SK-N-SH treated with all-trans-retinoic acid at 6 μM for 48 hours (cell line): ENCODE measurements at regions not wholly inside any gene's neighbourhood (a gene's known extent, or its start where the extent isn't known, plus 50 kb on each side); places are given as distances from the start of the nearest gene placed in this dataset.

Source experiments
- ATAC-seq: fragments of 200-7000 bp; cut with Tn5 transposase; 3 replicates; pipeline ENCODE4 v1.9.1; 2020; ENCODE audit warnings: mild to moderate bottlenecking, moderate library complexity
- ARNTL ChIP-seq: fragments of 450-650 bp; formaldehyde crosslinking; IDR thresholded peaks from 2 replicates; pipeline ENCODE4 v1.5.0; 2020; ENCODE audit warnings: low read depth, mild to moderate bottlenecking, moderate library complexity, borderline replicate concordance
- BACH2 ChIP-seq: fragments of 250-450 bp; sonication (Bioruptor Pico); IDR thresholded peaks from 2 replicates; pipeline ENCODE4 v1.9.0; 2021; ENCODE audit warnings: mild to moderate bottlenecking, borderline replicate concordance
- CSRNP3 ChIP-seq: fragments of 250-450 bp; sonication (Bioruptor Pico); IDR thresholded peaks from 2 replicates; pipeline ENCODE4 v1.5.1; 2021; ENCODE audit warnings: mild to moderate bottlenecking, moderate library complexity
- ESRRG ChIP-seq: fragments of 250-450 bp; sonication (Bioruptor Pico); IDR thresholded peaks from 2 replicates; pipeline ENCODE4 v1.6.1; 2021; ENCODE audit warnings: mild to moderate bottlenecking
- GLIS3 ChIP-seq: fragments of 250-450 bp; sonication (Bioruptor Pico); IDR thresholded peaks from 2 replicates; pipeline ENCODE4 v1.5.0; 2020; ENCODE audit warnings: mild to moderate bottlenecking, moderate library complexity
- OSR1 ChIP-seq: fragments of 250-450 bp; sonication (Bioruptor Pico); IDR thresholded peaks from 2 replicates; pipeline ENCODE4 v1.8.0; 2022; ENCODE audit warnings: moderate library complexity, mild to moderate bottlenecking, inconsistent platforms
- PATZ1 ChIP-seq: fragments of 250-450 bp; sonication (Bioruptor Pico); IDR thresholded peaks from 2 replicates; pipeline ENCODE4 v1.8.0; 2020; ENCODE audit warnings: mild to moderate bottlenecking, moderate library complexity, borderline replicate concordance
- PPARA ChIP-seq: fragments of 250-450 bp; sonication (Bioruptor Pico); IDR thresholded peaks from 2 replicates; pipeline ENCODE4 v1.5.0; 2020; ENCODE audit warnings: mild to moderate bottlenecking, borderline replicate concordance
- RARB ChIP-seq: fragments of 250-450 bp; sonication (Bioruptor Pico); IDR thresholded peaks from 2 replicates; pipeline ENCODE4 v1.8.0; 2021; ENCODE audit warnings: mild to moderate bottlenecking, moderate library complexity
- SNAI2 ChIP-seq: fragments of 250-450 bp; sonication (Bioruptor Pico); IDR thresholded peaks from 2 replicates; pipeline ENCODE4 v1.5.0; 2020; ENCODE audit warnings: mild to moderate bottlenecking, moderate library complexity
- TCF4 ChIP-seq: fragments of 250-450 bp; sonication (Bioruptor Pico); IDR thresholded peaks from 2 replicates; pipeline ENCODE4 v1.8.0; 2021; ENCODE audit warnings: mild to moderate bottlenecking, moderate library complexity, borderline replicate concordance
- TOX ChIP-seq: fragments of 250-450 bp; sonication (Bioruptor Pico); IDR thresholded peaks from 2 replicates; pipeline ENCODE4 v1.8.0; 2021; ENCODE audit warnings: mild to moderate bottlenecking, moderate library complexity, borderline replicate concordance
- ZC3H10 ChIP-seq: fragments of 250-450 bp; sonication (Bioruptor Pico); IDR thresholded peaks from 2 replicates; pipeline ENCODE4 v1.5.1; 2021; ENCODE audit warnings: mild to moderate bottlenecking, moderate library complexity
- ZFP3 ChIP-seq: fragments of 250-450 bp; sonication (Bioruptor Pico); IDR thresholded peaks from 2 replicates; pipeline ENCODE4 v1.5.0; 2020; ENCODE audit warnings: mild to moderate bottlenecking, moderate library complexity
- ZFP30 ChIP-seq: fragments of 450-650 bp; formaldehyde crosslinking; IDR thresholded peaks from 2 replicates; pipeline ENCODE4 v1.5.0; 2022; ENCODE audit warnings: mild to moderate bottlenecking, moderate library complexity
- ZNF565 ChIP-seq: fragments of 450-650 bp; formaldehyde crosslinking; conservative IDR thresholded peaks from 2 replicates; pipeline ENCODE4 v1.5.0; 2020; ENCODE audit warnings: low read depth, mild to moderate bottlenecking, moderate library complexity
- ZNF70 ChIP-seq: fragments of 450-650 bp; formaldehyde crosslinking; IDR thresholded peaks from 2 replicates; pipeline ENCODE4 v1.5.0; 2020; ENCODE audit warnings: mild to moderate bottlenecking, moderate library complexity
- TF ChIP-seq, protein P1 (sequence below): fragments of 250-450 bp; sonication (Bioruptor Pico); IDR thresholded peaks from 2 replicates; pipeline ENCODE4 v1.5.1; 2020; ENCODE audit warnings: low read depth, mild to moderate bottlenecking, moderate library complexity

DNA sequence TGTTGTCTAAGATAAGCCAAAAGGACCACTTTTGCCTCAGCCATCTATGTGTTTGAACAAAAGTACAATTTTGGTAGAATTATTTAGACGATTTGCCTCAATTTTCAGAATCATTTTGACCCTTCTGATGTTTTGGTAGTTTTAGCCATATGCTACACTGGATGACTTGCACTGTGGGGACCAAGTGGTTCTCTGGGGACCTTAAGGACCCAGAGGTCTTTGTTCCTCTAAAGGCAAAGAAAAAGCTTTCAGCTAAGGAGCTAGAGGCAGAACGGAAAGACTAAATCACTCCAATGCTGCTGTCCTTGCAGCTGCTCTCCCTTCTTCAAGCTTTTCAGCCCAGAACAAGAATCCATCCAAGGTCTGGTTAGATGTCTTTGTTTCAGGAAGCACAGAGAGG is 51.0 kb upstream of the APC start:
- TF ChIP-seq SNAI2: no peak
- no peak for TF ChIP-seq ZFP30
- TF ChIP-seq RARB: no peak
- no peak for ATAC-seq

GRCh38 chr5:112687306-112687705 is 50.4 kb upstream of the APC start:
- TF ChIP-seq ESRRG (CRISPR knock-in tag): no peak
- no peak for TF ChIP-seq ZFP3
- TF ChIP-seq RARB: no peak
- TF ChIP-seq OSR1 (CRISPR knock-in tag): no peak
- no peak for TF ChIP-seq ZNF70 (CRISPR knock-in tag)
- TF ChIP-seq ARNTL: no peak
- TF ChIP-seq, protein P1, sequence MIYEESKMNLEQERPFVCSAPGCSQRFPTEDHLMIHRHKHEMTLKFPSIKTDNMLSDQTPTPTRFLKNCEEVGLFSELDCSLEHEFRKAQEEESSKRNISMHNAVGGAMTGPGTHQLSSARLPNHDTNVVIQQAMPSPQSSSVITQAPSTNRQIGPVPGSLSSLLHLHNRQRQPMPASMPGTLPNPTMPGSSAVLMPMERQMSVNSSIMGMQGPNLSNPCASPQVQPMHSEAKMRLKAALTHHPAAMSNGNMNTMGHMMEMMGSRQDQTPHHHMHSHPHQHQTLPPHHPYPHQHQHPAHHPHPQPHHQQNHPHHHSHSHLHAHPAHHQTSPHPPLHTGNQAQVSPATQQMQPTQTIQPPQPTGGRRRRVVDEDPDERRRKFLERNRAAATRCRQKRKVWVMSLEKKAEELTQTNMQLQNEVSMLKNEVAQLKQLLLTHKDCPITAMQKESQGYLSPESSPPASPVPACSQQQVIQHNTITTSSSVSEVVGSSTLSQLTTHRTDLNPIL (CRISPR knock-in tag): no peak
- TF ChIP-seq ZFP30: no peak
- TF ChIP-seq PATZ1 (CRISPR knock-in tag): no peak
- TF ChIP-seq TOX (CRISPR knock-in tag): no peak
- TF ChIP-seq ZNF565 (CRISPR knock-in tag): no peak
- TF ChIP-seq BACH2: no peak
- no peak for TF ChIP-seq CSRNP3 (CRISPR knock-in tag)
- TF ChIP-seq ZC3H10 (CRISPR knock-in tag): no peak
- TF ChIP-seq TCF4 (CRISPR knock-in tag): no peak
- TF ChIP-seq GLIS3 (CRISPR knock-in tag): no peak
- no peak for TF ChIP-seq PPARA (CRISPR knock-in tag)
- no peak for ATAC-seq
